GM18858 (cell line): ENCODE measurements at regions not wholly inside any gene's neighbourhood (a gene's known extent, or its start where the extent isn't known, plus 50 kb on each side); places are given as distances from the start of the nearest gene placed in this dataset.
"Not testable (repeated sequence)": the region's sequence is repeated elsewhere in the genome, so short reads cannot be mapped to it uniquely, and the experiment has no call there.

ENCODE experiments used
- ATAC-seq: cut with Tn5 transposase; IDR thresholded peaks from one replicate; pipeline ENCODE4 v1.9.1; 2021; ENCODE audit not compliant: unreplicated experiment

DNA sequence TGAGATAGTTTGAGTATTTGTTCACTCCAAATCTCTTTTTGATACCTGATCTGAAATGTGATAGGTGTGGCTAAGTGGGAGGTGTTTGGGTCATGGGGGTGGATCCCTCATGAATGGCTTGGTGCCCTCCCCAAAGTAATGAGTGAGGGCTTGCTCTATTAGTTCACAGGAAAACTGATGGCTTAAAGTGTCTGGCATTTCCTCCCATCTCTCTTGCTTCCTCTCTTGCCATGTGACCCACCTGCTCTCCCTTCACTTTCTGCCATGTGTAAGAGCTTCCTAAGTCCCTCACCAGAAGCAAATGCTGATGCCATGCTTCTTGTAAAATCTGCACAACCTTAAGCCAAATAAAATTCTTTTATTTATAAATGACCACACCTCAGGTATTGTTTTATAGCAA, 61.1 kb downstream of the MAD2L1 start:
- ATAC-seq: no peak

DNA sequence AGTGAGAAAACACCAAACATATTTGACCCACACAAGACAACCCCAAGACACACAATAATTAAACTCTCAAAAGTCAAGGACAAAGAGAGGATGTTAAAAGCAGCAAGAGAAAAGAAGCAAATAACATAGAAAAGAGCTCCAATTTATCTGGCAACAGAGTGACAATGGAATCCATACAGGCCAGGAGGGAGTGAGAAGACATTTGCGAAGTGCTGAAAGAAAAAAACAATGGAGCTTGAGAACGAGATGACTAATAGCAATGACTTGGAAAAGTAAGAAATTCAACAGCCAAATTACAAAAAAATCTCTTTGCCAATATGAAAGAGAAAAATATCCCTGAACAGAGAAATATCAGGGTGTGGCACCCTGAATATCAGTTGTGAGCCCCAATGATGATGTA, 61.6 kb downstream of the MAD2L1 start:
- ATAC-seq: no peak

DNA sequence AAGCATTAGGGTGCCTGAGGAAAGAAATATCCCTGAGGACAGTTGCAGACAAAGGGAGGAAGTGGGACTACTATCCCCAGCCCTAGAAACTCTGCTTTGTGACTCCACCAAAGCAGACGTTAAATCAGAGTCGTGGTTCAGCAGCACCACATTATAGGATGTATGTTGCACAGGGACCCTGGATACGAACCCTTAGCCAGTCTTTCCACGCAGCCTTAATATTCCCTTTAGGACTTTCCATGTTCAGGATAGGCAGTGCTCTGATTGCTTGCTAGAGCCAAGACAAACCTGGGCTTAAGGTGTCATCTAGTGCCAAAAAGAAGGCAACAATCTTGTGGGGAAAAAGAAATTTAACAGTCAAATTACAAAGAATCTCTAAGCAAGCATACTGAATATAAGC, 62.6 kb downstream of the MAD2L1 start:
- no peak for ATAC-seq

DNA sequence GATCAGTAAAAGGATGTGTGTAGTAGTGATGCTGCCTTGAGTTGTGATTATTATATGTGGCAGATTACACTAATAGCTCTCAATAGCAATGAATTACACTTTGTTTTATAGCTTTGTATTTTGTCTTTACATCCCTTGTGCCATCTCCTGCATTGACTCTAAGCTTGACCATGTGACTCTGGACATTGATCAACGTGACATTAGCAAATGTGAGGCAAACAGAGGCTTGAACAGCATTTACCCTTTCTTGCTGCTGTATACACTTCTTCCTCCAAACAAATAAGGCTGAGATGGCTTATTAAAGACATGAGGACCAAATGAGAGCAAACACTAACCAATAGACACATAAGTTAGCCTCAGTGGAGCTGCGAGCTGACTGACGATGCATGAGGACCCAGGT, 63.5 kb downstream of the MAD2L1 start:
- ATAC-seq: no peak

DNA sequence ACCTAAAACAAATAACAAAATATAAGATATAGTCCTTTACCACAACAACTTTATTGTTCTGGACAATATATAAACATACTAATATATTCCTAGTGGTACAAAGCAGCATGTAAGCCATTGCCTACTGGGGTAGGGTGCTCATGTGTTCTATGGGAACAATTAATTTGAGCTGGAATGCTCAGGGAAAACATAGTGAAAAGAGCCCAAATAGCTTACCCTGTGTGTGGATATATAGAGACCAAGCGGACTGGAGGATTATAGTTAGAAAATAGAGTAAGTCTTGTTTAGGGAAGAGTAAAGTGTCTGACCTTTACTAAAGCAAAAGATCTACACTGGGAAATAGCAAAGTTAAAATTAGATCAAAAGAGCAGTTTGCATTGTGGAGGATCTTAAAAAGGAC, 64.8 kb downstream of the MAD2L1 start:
- no peak for ATAC-seq

DNA sequence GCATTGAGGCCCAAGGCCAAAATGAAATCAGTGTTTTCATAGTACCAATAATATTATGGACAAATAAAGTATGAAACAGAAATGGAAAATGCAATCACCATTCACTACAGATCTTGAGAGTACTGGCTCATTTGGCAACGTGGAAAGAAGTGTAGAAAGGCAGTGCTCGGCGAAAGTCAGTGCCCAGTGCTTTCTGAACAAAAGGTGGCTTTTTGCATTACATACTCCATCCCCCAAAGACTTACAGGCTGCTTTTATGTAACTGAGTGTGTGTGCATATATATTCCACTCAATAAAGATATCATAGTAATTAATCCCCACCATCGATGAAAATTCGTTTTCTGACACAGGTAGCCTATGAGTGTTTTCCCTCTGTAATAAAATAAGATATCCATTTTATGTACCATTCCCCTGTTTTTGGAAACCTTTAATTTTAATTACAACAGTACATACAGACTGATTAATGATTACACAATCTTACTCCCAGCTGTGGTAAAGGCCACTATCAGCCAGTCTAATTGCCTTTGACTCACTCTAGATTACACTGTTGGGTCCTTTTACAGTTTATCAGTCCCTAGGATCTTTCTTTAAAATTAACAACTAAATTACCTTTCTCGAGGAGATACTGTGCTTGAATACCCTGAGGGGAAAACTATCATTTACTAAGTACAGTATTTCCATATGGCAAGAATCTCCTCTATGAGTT, 65.9 kb downstream of the MAD2L1 start:
- no peak for ATAC-seq

DNA sequence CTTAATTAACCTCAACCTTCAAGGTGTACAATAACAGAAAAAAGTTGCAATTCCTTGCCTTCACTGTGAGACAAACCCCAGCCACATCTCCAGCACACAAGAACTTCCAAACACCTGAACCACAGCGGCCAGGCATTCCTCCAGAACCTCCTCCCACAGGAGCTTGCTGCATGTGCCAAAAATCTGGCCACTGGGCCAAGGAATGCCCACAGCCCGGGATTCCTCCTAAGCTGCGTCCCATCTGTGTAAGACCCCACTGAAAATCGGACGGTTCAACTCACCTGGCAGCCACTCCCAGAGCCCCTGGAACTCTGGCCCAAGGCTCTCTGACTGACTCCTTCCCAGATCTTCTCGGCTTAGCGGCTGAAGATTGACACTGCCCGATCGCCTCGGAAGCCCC, 70.6 kb downstream of the MAD2L1 start:
- not testable (repeated sequence) for ATAC-seq

DNA sequence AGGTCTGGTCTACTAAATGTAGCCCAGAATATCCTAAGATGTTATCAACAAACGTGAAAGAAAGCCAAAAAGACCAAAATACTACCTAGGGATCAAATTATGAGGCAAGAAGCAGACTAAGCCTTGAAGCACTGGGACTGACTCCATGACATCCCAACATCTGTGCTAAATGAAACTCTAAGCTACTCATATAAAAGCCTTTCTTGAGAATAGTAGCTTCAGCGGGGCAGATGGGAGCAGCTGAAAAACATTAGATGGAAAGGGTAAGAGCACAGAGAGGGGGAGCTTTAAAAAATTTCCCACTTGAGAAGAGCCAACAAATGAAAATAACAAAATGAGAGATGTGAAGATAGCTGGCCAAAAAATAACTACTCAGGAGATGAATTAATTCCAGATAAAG, 81.7 kb downstream of the MAD2L1 start:
- ATAC-seq: no peak

DNA sequence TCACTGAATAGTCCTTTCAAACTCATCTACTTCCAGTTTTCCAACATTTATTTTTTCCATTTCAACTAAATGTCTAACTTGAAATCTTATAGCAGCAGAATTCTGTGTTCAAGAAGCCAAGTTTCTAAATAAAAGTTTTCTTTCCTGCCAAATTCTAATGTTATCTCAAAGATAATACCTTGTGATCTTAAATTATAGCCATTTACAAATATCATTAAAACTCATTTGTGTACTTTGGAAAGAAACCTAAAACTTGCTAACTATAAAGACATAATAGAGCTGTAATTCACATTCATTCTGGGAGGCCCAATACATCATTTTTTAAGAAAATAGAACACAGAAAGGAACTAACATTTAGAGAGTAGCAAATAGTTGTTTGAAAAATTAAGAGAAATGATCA, 83.9 kb downstream of the MAD2L1 start:
- ATAC-seq: no peak

DNA sequence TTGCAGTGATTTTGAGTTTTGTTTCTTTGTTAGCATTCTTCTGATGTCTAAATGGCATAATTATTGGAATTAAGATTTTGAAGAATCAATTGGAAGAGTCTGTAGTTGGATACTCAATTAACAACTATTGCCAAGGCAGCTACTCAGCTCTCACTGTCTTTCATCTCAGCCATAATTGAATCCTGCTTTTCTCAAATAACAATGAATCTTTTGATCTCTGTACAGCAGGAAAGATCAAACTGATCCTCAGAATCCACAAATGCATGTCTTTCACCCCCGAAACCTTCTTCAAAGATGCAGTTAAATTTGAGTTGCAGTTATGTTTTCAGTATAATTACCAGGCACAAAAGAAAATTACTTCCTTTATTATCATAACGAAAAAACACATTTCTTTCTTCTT, 86.2 kb downstream of the MAD2L1 start:
- ATAC-seq: no peak

DNA sequence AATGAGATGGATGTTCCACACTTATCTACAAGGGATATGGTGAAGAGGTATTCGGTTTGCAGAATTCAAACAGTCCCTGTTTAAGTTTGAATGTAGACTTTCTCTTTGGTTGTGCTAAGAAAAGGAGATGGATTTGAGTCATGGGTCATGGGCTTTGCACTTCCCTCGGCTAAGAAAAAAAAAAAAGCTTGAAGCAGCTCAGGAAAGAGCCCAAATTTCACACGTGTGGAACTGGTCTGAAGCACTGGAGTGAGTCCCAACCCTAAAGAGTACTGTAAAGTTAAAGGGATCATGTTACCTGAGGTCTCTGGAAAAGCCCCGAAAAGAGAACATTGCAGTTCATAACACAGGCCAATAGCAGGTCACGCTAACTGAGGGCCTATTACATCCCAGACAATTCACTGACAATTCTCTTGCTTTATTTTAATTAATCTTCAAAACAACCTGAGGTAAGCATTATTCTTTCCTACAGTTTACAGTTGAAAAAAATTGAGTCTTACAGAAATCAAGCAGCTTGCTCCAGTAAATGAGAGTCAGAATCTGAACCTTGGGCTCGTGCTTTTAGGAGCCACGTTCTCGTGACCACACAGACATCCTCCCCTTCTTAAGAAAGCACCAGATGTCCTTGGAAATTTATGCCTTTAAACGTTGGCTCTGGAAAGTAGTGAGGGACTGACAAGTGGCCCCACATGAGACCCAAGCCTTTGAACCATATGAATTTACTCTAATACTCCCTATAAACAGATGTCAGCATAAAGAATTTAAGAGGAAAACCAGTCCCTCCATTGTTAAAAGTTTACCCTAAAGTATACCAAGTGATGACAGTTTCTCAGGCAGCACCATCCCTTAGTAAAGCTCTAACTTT, 89.3 kb downstream of the MAD2L1 start:
- no peak for ATAC-seq

DNA sequence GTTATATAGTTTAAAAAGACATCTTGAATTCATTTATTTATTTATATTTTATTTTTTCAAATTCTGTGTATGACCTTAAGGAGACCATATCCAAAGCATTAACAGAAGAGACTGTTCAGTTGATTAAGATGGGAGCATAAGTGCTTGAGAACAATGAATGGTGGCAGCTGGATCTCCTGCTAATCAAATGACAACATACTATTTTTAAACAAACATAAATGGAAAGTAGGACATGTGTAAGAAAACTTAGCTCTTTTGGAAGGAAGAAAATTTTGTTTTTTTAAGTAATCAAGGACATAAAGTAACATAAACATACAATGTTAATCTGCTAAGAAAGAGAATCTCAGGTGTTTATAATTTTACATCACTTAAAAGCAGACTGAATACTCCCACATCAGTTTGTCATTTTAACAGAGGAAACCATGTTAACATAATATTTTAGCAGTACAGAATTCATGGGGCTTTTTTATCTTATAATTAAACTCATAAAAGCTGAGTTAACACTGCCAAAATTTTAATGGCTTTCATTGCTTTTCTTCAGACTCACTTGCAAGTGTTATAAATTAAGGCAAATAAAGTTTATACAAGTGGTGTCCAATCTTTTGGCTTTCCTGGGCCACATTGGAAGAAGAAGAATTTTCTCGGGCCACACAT, 95.1 kb downstream of the MAD2L1 start:
- ATAC-seq: no peak

DNA sequence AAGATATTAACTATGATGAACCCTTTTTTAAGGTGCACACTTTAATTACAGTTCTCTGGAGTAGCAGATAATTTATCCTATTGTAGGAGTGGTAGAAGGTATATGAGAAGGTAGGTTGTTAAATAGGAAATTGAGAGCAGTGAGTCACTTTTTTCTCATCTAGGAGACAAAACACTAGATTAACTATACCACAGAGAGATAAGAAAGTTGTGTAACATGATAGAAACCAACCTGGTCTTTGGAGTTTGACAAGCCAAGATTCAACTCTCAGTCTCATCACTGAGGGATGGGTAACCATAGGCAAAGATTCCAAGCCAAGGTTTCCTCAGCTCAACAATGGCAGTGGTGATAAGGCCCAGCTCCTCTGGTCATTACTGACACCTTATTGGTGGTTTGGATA, 104.0 kb downstream of the MAD2L1 start:
- ATAC-seq: no peak

DNA sequence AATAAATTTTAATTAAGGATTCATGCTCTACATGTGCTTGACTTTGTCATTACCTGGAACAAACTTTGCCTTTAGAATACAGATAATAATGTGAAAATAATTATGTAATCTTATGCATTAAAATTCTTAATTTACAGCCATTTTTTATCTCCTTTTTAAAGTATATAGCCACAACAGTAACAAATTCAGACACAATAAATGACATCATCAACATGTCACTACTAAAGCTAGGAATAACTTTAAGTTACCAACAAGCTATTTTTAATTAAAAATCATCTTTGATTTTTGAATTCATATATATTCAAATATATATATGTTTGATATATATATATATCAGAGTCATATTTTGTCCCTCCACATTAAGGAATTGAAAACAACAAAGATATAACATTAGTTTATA, 107.7 kb downstream of the MAD2L1 start:
- no peak for ATAC-seq

DNA sequence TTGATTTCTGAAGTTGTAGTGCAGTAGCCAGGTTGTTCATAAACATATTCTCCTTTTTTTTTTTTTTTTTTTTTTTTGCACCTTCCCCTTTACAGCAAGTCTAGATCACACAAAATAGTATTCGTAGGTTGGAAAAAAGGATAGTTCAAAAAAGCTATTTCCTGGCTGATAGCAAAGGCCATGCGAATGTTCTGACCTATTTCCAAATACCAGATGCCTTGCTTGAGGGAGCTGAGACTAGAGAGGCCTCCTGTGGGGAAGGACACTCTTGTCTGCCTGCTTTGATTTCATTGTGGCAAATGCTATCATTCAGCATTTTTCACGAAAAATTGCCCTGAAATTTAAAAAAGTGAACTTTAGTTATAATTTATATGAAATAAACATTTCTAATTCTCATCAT, 111.4 kb downstream of the MAD2L1 start:
- no peak for ATAC-seq

DNA sequence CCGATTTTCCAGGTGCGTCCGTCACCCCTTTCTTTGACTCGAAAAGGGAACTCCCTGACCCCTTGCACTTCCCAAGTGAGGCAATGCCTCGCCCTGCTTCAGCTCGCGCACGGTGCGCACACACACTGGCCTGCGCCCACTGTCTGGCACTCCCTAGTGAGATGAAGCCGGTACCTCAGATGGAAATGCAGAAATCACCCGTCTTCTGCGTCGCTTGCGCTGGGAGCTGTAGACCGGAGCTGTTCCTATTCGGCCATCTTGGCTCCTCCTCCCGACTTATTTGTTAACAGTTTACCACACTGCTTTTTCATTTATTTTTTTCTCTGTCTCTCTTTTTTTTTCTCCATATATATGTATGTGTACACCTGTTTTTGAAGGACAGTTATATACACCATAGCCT, 112.2 kb downstream of the MAD2L1 start:
- ATAC-seq: not testable (repeated sequence)

DNA sequence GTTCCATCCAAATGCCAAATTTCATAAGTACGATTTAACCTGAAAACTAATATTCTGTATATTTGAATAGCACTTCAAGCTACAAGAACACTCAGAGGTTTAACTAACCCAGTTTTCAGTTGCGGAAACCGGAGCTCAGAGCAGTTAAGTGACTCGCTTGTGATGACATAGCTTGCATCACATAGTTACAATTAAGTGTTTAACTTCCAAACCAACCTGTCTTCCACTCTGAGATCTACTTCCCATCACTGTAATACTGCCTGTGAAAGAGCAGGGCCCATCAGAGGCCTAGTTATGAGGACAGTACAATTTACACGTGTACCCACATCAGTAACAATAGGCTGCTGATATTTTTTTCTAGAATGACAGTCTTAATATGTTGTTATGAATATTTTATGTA, 120.3 kb downstream of the MAD2L1 start:
- ATAC-seq: no peak

DNA sequence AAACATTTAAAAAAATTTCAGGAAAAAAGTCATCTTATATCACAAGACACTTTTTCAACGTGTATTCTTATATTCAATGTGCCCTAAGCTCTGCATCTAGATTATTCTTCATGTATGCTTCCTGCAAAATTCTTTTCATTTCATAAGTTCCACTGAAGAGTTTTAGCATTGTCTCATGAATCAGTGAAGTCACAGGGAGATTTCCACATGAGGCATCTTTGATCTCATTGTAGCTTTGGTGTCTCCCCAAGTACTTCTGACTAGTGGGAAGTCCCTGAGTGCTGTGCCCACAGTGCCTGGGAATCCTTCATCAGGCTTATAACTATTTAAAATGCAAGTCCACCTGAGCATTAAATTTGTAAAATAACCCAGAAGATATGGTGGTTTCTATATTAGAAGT, 123.8 kb downstream of the MAD2L1 start:
- no peak for ATAC-seq

DNA sequence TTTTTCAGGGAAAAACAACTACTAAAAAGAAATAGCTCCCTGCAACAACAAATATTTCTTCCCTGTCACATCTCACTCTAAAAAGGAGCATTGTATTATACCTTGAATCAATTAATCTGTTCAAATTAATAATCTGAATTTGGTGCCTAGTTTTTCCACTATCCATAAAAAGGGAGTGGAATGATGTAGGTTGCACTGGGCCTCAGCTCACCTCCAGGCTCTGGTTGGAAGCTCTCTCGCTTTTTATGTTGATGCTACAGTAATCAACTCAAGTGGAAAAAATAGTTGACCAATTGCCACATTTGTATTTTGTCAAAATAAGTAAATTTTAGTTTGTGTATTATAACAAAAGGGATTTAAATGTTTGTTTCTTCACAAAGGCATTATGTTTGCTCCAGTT, 126.1 kb downstream of the MAD2L1 start:
- ATAC-seq: no peak

DNA sequence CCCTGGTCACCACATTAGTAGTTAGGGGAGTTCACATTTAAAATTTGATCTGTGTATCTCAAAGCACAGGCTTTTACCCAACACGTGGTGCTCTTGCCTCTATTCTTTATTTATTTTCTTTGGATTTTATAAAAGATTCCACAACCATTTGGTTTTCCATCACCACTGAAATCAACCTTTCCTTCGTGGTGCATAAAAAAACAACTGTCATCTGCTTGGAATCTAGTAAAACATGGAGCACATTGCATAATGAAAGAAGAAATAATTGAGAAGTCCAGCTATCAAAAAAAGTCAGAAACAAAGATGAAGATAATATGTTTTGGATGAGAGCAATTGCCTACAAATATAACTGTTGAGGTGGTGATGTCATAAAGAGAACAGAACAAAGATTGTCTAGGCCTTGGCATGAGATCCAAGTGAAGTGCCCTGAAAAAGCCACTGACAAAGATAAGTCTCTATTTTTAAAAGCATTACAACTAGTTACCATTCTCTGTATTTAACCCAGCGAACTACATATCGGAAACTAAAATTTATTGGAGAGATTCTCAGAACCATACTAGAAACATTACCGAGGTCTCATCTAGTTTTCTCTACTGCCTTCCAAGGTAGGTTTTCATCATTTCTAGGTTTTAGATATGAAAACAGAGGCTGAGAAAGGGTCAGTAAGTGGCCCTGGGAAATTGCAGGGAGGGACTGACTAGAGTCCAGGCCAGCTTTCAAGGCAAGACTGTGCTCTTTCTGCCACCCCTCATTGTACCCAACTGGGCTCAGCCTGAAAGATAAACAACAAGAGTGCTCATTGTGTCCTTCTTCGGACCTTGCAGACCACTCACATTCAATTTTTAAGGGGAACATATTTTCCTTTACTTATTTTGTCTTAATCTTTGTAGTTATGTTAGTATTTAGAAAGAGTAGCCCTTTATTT, 127.3 kb downstream of the MAD2L1 start:
- no peak for ATAC-seq

DNA sequence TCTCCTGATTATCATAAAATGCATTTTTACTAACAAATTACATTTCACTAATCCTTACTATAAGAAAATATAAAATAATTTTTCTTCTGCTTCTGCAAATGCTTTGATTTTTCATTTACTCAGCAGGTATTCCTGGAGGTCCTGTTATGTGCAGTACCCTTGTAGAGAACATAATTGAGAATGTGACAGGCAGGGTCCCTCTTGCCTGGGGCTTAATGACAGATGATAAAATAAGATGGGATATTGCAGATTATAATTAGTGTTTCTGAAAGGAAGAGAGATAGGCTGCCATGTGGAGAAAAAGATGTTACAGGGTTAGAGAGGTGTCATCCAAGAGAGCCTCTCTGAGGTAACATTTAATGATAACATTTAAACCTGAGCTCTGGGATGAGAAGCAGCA, 128.9 kb downstream of the MAD2L1 start:
- ATAC-seq: no peak
